GM19099 (cell line): ENCODE measurements at regions not wholly inside any gene's neighbourhood (a gene's known extent, or its start where the extent isn't known, plus 50 kb on each side); places are given as distances from the start of the nearest gene placed in this dataset.

ENCODE experiments used
- POLR2A ChIP-seq: IDR thresholded peaks from 3 replicates; pipeline ENCODE4 v1.6.1; 2011; ENCODE audit warnings: low read depth; ENCODE audit not compliant: insufficient read length; ENCODE audit errors: extremely low read depth

DNA sequence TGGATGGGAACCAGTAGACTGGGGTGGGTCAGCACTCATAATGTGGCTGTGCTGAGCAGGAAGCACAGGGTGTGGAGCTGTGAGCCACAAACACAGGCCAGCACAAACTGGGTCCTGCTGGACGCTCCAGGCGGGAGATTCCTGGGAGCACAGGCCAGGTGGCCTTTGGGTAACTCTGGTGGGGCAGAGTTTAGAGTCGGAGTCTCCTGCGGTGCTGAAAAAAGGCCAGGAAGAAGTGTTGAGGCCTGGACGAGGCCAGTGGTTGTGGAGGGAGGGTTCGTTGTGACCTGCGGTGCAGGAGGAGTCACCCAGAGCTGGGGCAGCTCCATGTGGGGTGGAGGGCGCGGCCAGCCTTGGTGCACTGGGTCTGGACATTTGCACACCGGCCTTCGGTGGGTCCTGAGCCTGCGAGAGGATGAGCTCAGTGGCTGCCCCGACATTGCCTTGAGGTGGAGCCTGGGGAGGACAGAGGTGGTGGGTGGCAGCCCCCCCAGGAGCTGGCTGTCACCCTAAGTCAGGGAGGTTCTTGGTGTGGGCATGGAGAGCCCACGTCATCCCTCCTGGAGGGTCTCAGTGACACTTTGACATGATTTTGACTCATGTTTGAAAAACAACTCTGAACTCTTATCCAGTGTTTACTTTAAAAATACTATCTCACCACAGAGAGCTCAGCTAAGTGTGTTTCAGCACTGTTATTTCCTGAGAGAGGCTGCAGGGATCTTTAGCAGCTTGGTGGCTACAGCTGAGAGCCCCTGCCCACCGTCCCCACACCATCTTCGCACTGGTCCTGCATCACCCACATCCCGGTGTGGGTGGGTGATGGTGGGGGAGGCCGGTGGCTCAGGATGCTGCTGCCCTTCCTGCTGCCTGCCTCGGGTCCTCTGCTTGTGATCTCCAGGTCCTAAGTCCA is 98.7 kb downstream of the NPIPB11 start:
- no peak for TF ChIP-seq POLR2A

DNA sequence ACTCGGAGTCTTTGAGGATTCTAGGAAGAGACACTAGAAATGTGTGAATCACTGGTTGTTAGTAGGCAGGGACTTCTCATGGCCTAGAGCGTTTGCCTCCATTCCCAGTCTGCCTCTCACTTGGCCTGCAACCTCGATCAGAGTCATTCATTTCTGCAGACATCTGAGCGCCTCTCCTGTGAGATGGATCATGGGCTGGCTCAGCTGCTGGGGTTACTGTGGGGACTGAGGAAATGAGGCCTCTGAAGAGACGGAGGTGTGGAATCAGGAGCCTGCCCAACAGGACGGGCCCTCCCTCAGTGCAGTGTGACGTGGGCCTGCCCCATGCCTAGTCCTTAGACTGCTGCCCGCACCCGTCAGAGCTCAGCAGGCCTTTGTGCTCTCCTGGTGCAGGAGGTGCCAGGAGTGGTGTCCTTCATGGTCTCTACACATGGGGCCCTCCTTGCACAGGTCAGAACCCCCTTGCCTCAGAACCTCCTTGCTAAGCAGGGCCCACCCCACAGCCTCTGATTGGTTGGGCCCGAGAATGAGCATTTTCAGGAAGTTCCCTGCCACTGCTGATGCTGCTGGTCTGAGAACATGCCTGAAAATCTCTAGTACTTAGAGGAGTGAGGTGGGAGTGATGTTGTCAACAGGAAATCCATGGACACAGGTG is 99.4 kb downstream of the NPIPB11 start:
- TF ChIP-seq POLR2A, result no peak

DNA sequence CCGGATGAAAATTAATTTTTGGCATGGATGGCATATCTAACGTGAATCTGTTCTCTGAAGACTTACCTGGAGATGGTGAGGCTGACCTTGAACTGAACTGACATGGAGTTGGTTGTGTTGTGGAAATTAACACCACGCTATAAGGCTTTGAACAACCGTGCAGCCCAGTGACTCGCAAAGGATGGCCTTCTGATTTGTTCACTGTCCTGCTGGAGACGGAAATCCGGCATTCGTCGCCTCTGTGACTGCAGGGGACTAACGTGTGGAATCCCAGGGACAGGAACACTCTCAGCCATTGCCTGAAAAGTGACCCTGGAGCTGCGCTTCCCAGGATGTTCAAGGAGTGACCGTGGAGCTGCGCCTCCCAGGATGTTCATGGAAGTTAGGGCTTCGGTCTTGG is 100.3 kb downstream of the NPIPB11 start:
- TF ChIP-seq POLR2A, result no peak

DNA sequence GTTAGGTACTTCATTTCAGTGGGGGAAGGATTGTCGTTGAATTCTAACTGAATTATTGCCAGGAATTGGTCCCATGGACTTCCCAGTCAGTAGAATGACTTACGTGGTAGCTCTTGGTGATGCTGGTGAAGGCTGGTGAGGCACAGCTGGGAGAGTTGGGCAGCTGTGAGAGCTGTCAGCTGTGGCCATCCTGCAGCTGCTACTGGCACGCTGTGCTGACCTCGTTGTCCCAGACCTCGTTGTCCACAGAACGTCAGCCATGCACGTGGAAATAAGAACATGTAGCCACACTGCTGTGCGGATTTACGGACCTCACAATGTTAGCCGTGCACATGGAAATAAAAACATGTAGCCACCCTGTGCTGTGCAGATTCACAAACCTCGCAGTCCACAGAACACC is 102.3 kb downstream of the NPIPB11 start:
- no peak for TF ChIP-seq POLR2A

DNA sequence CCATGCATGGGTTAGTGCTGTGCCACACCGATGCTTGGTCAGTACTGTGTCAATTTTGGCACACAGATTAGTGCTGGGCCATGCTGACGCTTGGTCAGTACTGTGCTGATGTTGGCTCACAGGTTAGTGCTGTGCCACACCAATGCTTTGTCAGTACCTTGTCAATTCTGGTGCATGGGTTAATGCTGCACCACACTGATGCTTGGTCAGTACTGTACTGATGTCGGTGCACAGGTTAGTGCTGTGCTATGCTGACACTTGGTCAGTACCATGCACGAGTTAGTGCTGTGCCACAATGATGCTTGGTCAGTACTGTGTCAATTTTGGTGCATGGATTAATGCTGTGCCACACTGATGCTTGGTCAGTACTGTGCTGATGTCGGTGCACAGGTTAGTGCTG is 103.0 kb downstream of the NPIPB11 start:
- no peak for TF ChIP-seq POLR2A

DNA sequence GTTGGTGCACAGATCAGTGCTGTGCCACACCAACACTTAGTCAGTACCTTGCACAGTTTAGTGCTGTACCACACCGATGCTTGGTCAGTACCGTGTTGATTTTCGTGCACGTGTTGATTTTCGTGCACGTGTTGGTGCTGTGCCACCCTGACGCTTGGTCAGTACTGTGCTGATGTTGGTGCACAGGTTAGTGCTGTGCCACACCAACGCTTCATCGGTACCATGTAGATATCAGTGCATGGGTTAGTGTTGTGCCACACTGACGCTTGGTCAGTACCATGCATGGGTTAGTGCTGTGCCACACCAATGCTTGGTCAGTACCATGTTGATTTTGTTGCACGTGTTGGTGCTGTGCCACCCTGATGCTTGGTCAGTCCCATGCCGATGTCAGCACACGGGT is 103.5 kb downstream of the NPIPB11 start:
- no peak for TF ChIP-seq POLR2A

GRCh38 chr16:29290631-29291247 is 115.8 kb downstream of the NPIPB11 start:
- TF ChIP-seq POLR2A, result no peak

GRCh38 chr16:29256501-29256981 is 150.0 kb downstream of the NPIPB11 start:
- TF ChIP-seq POLR2A, result no peak

DNA sequence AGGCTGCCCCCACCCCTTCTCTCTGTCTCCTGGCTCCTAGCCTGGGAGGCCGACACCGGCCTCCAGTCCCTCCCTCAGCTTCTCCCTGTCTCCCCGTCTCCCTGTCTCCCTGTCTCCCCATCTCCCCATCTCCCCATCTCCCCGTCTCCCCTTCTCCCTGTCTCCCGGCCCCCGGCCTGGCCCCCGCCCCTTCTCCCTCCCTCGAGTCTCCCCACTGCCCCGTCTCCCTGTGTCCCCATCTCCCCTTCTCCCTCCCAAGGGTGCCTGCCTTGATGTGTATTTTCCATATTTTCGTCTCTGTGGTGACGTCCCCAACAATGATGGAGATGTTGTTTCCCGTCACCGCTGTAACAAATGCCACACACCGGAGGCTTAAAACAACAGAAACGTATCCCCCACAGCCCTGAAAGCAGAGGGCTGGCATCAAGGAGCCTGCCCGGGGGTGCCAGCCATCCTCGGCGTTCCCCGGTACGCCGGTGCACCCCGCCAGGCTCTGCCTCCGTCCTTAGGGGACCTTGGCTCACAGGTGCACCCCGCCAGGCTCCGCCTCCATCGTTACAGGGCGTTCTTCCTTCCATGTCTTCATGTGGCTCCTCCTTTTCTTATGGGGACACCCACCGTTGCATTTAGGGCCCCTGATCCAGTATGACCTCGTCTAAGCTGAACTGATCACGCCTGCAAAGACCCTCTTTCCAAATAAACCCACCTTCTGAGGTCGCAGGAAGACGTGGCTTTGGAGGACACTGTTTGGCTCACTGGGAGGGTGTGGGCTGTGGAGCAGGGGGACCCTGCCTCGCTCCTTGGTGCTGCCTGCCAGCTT is 151.6 kb downstream of the NPIPB11 start:
- TF ChIP-seq POLR2A, result no peak

- TF ChIP-seq POLR2A, result no peak
Measured at GRCh38 chr16:29237971-29238370, 168.5 kb downstream of the NPIPB11 start.

- no peak for TF ChIP-seq POLR2A
Measured at GRCh38 chr16:29232811-29233704, 173.5 kb downstream of the NPIPB11 start.

GRCh38 chr16:29231244-29231643 is 175.3 kb downstream of the NPIPB11 start:
- TF ChIP-seq POLR2A, result no peak

DNA sequence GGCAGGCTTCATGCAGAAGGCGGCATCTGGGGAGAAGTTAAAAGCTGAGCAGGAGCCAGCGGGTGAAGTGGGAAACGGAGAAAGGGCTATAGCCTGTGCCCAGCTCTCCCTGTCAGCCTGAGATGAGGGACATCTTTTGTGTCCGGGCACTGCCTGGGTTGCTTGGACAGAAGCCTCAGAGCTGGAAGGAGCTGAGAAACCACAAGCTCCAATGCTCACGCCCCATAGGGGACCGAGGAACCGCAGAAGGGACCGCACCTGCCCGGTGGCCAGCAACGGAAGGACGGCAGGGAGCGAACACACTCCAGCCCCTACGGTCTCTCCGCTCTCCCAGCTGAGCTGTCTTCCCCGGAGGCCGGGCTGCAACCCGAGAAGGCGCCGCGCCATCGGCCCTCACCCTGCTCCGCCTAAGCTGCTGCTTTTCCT is 175.8 kb downstream of the NPIPB11 start:
- no peak for TF ChIP-seq POLR2A

GRCh38 chr16:29226782-29227181 is 179.7 kb downstream of the NPIPB11 start:
- TF ChIP-seq POLR2A, result no peak

DNA sequence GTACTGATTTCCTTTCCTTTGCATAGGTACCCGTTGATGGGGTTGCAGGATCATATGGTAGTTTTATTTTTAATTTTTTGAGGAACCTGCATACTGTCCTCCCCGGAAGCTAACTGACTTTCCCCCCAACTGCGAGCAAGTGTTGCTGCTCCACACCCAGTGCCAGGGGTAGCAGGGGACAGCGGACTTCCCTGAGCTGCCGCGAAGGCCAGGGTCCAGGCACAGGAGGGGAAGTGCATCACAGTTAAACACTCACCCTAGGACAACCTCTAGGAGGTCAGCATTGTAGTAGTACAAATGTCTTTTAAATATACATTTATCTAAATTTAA is 201.7 kb downstream of the NPIPB11 start:
- no peak for TF ChIP-seq POLR2A
